DND-41 (cell line): ENCODE measurements at regions not wholly inside any gene's neighbourhood (a gene's known extent, or its start where the extent isn't known, plus 50 kb on each side); places are given as distances from the start of the nearest gene placed in this dataset.

ENCODE experiments used
- ATAC-seq: fragments of 200-7000 bp; cut with Tn5 transposase; 3 replicates; pipeline ENCODE4 v1.9.1; 2021; ENCODE audit warnings: low read depth; ENCODE audit not compliant: insufficient read depth
- DNase-seq: peaks from one replicate; pipeline ENCODE4 v3.0.0-alpha.2; 2020
- H2AFZ ChIP-seq: 2 replicates; pipeline ENCODE4 v1.6.0; 2012; ENCODE audit warnings: low read depth, low read length
- H3K27ac ChIP-seq: 2 replicates; pipeline ENCODE4 v1.5.1; 2012; ENCODE audit warnings: low read length, inconsistent platforms
- H3K27me3 ChIP-seq: fragments of 200-600 bp; sonication (generic); 2 replicates; pipeline ENCODE4 v1.6.0; 2012; ENCODE audit warnings: low read length, mild to moderate bottlenecking, inconsistent platforms; ENCODE audit not compliant: insufficient read depth, poor library complexity
- H3K36me3 ChIP-seq: 2 replicates; pipeline ENCODE4 v1.5.1; 2012; ENCODE audit warnings: low read length, inconsistent platforms; ENCODE audit not compliant: insufficient read depth
- H3K4me1 ChIP-seq: 2 replicates; pipeline ENCODE4 v1.5.1; 2012; ENCODE audit warnings: mild to moderate bottlenecking, low read length; ENCODE audit not compliant: insufficient read depth
- H3K4me2 ChIP-seq: 2 replicates; pipeline ENCODE4 v1.6.0; 2012; ENCODE audit warnings: mild to moderate bottlenecking, moderate library complexity, low read length, inconsistent platforms; ENCODE audit not compliant: insufficient read depth
- H3K4me3 ChIP-seq, 2 experiments: fragments of 200-600 bp in 1 of 2; shearing (Covaris generic) in 1 of 2; 2 replicates each; pipeline ENCODE4 v1.5.1; 2012 to 2016; ENCODE audit warnings: inconsistent platforms in 2 of 2, low read length in 2 of 2, mild to moderate bottlenecking in 2 of 2, low read depth in 1 of 2, moderate library complexity in 1 of 2
- H3K79me2 ChIP-seq: 2 replicates; pipeline ENCODE4 v1.6.0; 2012; ENCODE audit warnings: low read length, inconsistent platforms; ENCODE audit not compliant: insufficient read depth
- H3K9ac ChIP-seq: 2 replicates; pipeline ENCODE4 v1.6.0; 2012; ENCODE audit warnings: low read depth, mild to moderate bottlenecking, inconsistent platforms, low read length, moderate library complexity
- H3K9me3 ChIP-seq: 2 replicates; pipeline ENCODE4 v1.5.1; 2012; ENCODE audit warnings: low read length, moderate library complexity, mild to moderate bottlenecking, inconsistent platforms; ENCODE audit not compliant: insufficient read depth, severe bottlenecking
- H4K20me1 ChIP-seq: 2 replicates; pipeline ENCODE4 v1.6.0; 2012; ENCODE audit warnings: low read length; ENCODE audit not compliant: insufficient read depth
- EZH2 ChIP-seq: IDR thresholded peaks from 3 replicates; pipeline ENCODE4 v1.6.1; 2012; ENCODE audit warnings: borderline replicate concordance, low read depth, mild to moderate bottlenecking, moderate library complexity, low read length, inconsistent platforms; ENCODE audit not compliant: severe bottlenecking
- TF ChIP-seq, protein P1 (sequence below): IDR thresholded peaks from 2 replicates; pipeline ENCODE4 v1.5.1; 2012; ENCODE audit warnings: borderline replicate concordance, low read length, moderate library complexity, mild to moderate bottlenecking; ENCODE audit not compliant: poor library complexity, severe bottlenecking; ENCODE audit errors: extremely low read depth

DNA sequence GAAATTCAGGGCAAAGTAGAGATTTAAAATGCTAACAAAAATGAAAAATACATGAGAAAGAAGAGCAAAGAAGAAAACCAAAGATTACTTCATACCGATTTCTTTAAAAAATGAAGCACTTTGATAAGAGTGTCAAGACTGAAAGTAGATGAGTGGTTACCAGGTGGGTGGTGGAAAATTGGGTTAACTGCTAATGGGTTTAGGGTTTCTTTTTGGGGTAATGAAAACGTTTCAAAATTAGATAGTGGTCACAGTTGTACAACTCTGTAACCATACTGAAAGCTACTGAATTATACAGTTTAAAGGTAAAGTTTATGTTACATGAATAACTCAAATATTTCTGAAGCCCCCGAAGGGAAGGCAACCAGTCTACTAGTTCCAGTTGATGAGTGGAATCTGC, 179.4 kb downstream of the NDFIP2 start:
- no peak overlapping the region for H3K4me3 ChIP-seq
- peaks cover 6% of the 10 kb centered on the region for H3K27me3 ChIP-seq
- H3K4me1 ChIP-seq = no peaks in the 10 kb centered on the region
- no peak for DNase-seq
- no peaks in the 10 kb centered on the region for H4K20me1 ChIP-seq
- no peak for TF ChIP-seq EZH2
- TF ChIP-seq, protein P1, sequence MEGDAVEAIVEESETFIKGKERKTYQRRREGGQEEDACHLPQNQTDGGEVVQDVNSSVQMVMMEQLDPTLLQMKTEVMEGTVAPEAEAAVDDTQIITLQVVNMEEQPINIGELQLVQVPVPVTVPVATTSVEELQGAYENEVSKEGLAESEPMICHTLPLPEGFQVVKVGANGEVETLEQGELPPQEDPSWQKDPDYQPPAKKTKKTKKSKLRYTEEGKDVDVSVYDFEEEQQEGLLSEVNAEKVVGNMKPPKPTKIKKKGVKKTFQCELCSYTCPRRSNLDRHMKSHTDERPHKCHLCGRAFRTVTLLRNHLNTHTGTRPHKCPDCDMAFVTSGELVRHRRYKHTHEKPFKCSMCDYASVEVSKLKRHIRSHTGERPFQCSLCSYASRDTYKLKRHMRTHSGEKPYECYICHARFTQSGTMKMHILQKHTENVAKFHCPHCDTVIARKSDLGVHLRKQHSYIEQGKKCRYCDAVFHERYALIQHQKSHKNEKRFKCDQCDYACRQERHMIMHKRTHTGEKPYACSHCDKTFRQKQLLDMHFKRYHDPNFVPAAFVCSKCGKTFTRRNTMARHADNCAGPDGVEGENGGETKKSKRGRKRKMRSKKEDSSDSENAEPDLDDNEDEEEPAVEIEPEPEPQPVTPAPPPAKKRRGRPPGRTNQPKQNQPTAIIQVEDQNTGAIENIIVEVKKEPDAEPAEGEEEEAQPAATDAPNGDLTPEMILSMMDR = no peak
- no peak overlapping the region for H3K9ac ChIP-seq
- no peak overlapping the region for H2AFZ ChIP-seq
- H3K9me3 ChIP-seq = no peaks in the 10 kb centered on the region
- ATAC-seq = no peak
- H3K36me3 ChIP-seq = no peaks in the 10 kb centered on the region
- no peak overlapping the region for H3K27ac ChIP-seq
- no peaks in the 10 kb centered on the region for H3K79me2 ChIP-seq
- H3K4me2 ChIP-seq = no peak overlapping the region

- H3K9me3 ChIP-seq = no peaks in the 10 kb centered on the region
- no peaks in the 10 kb centered on the region for H3K4me1 ChIP-seq
- no peak overlapping the region for H3K27ac ChIP-seq
- no peaks in the 10 kb centered on the region for H4K20me1 ChIP-seq
- H3K79me2 ChIP-seq = no peaks in the 10 kb centered on the region
- H3K27me3 ChIP-seq = peaks cover 6% of the 10 kb centered on the region
- no peak overlapping the region for H3K4me3 ChIP-seq
- ATAC-seq (no peak), DNase-seq (no peak)
- H2AFZ ChIP-seq = no peak overlapping the region
- no peak overlapping the region for H3K4me2 ChIP-seq
- no peak overlapping the region for H3K9ac ChIP-seq
- no peaks in the 10 kb centered on the region for H3K36me3 ChIP-seq
- TF ChIP-seq, protein P1 = no peak
- TF ChIP-seq EZH2 = no peak
Observed at GRCh38 chr13:79659121-79659521, 178.2 kb downstream of the NDFIP2 start.

GRCh38 chr13:79658333-79658975, 177.5 kb downstream of the NDFIP2 start:
- Histone ChIP-seq H4K20me1 (no peaks in the 10 kb centered on the region), H3K4me3 (no peak overlapping the region), H3K36me3 (no peaks in the 10 kb centered on the region), H3K4me1 (no peaks in the 10 kb centered on the region), H3K79me2 (no peaks in the 10 kb centered on the region), H2AFZ (no peak overlapping the region), H3K27ac (no peak overlapping the region), H3K9ac (no peak overlapping the region), H3K27me3 (peaks cover 6% of the 10 kb centered on the region), H3K9me3 (no peaks in the 10 kb centered on the region), H3K4me2 (no peak overlapping the region)
- no peak for TF ChIP-seq EZH2
- TF ChIP-seq, protein P1 = no peak
- no peak for DNase-seq
- no peak for ATAC-seq
